HG02588 (cell line): ENCODE measurements at regions not wholly inside any gene's neighbourhood (a gene's known extent, or its start where the extent isn't known, plus 50 kb on each side); places are given as distances from the start of the nearest gene placed in this dataset.

Source experiments
- ATAC-seq: cut with Tn5 transposase; IDR thresholded peaks from one replicate; pipeline ENCODE4 v1.9.1; 2021; ENCODE audit warnings: mild to moderate bottlenecking, moderate library complexity; ENCODE audit not compliant: unreplicated experiment

GRCh38 chr11:115869131-115869530 lies 364.9 kb upstream of the CADM1 start:
- ATAC-seq: no peak

- ATAC-seq: no peak
These were observed 356.0 kb upstream of the CADM1 start for GRCh38 chr11:115860246-115860645.

- ATAC-seq: no peak
These were observed 344.4 kb upstream of the CADM1 start for GRCh38 chr11:115848611-115849010.

- no peak for ATAC-seq
These were observed 343.9 kb upstream of the CADM1 start for GRCh38 chr11:115848080-115848479.

- no peak for ATAC-seq
These were observed 341.7 kb upstream of the CADM1 start for GRCh38 chr11:115845872-115846271.

GRCh38 chr11:115843685-115844084 lies 339.5 kb upstream of the CADM1 start:
- no peak for ATAC-seq

GRCh38 chr11:115843111-115843510 lies 338.9 kb upstream of the CADM1 start:
- ATAC-seq: no peak

GRCh38 chr11:115820026-115820425 lies 315.8 kb upstream of the CADM1 start:
- no peak for ATAC-seq

GRCh38 chr11:115819014-115819413 lies 314.8 kb upstream of the CADM1 start:
- no peak for ATAC-seq

GRCh38 chr11:115817844-115818468 lies 313.7 kb upstream of the CADM1 start:
- no peak for ATAC-seq

GRCh38 chr11:115808351-115808940 lies 304.2 kb upstream of the CADM1 start:
- ATAC-seq: no peak

- ATAC-seq: no peak
These were observed 301.8 kb upstream of the CADM1 start for GRCh38 chr11:115806056-115806455.

- ATAC-seq: no peak
These were observed 299.0 kb upstream of the CADM1 start for GRCh38 chr11:115803073-115803740.

GRCh38 chr11:115802641-115803040 lies 298.4 kb upstream of the CADM1 start:
- ATAC-seq: no peak

GRCh38 chr11:115792903-115793302 lies 288.7 kb upstream of the CADM1 start:
- ATAC-seq: no peak

- no peak for ATAC-seq
These were observed 283.1 kb upstream of the CADM1 start for GRCh38 chr11:115787302-115787701.

- ATAC-seq: no peak
These were observed 280.7 kb upstream of the CADM1 start for GRCh38 chr11:115784796-115785521.

- ATAC-seq: no peak
These were observed 276.6 kb upstream of the CADM1 start for GRCh38 chr11:115780646-115781362.

GRCh38 chr11:115778928-115779650 lies 274.9 kb upstream of the CADM1 start:
- no peak for ATAC-seq

- ATAC-seq: no peak
These were observed 272.7 kb upstream of the CADM1 start for GRCh38 chr11:115776916-115777315.
